Vagina (tissue), 2 donors: ENCODE measurements at regions not wholly inside any gene's neighbourhood (a gene's known extent, or its start where the extent isn't known, plus 50 kb on each side); places are given as distances from the start of the nearest gene placed in this dataset.

ENCODE experiments used
- POLR2A ChIP-seq, 2 donors: fragments of 450-650 bp; IDR thresholded peaks; one replicate each; pipeline ENCODE4 v1.6.1; 2017; ENCODE audit warnings: antibody characterized with exemption in 2 of 2, mild to moderate bottlenecking in 2 of 2, moderate library complexity in 2 of 2
- POLR2AphosphoS5 ChIP-seq, 2 donors: sonication (generic); formaldehyde crosslinking; IDR thresholded peaks; one replicate each; pipeline ENCODE4 v1.9.0; 2017; ENCODE audit warnings: antibody characterized with exemption in 2 of 2, mild to moderate bottlenecking in 2 of 2, low read depth in 1 of 2; ENCODE audit not compliant: insufficient read depth in 1 of 2
- TF ChIP-seq, protein P1 (sequence below), 3 experiments: fragments of 450-650 bp in 2 of 3; fragments of 200-600 bp in 1 of 3; sonication (generic) in 1 of 3; IDR thresholded peaks; one replicate each; pipeline ENCODE4 v1.5.1; 2017 to 2019; ENCODE audit warnings: antibody characterized with exemption in 3 of 3, mild to moderate bottlenecking in 2 of 3, moderate library complexity in 2 of 3

DNA sequence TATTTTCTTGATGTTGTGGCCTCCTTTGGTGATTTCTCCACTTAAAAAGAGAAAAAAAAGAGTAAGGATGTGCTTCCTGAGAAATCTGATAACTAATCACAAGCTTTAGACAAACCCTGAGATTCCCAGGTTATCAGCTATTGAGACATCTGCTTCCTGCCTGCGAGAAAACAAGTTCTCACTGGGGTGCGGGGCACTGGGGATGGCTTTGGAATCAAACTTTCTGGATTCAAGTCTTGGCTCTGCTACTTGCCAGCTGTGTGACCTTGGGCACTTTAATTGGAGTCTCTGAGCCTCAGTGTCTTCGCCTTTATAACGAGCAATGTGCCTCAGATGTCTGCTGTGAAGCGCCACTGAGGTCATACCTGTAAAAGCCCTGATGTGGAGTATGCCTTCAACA is 152.5 kb upstream of the NAV2 start:
- TF ChIP-seq, protein P1, sequence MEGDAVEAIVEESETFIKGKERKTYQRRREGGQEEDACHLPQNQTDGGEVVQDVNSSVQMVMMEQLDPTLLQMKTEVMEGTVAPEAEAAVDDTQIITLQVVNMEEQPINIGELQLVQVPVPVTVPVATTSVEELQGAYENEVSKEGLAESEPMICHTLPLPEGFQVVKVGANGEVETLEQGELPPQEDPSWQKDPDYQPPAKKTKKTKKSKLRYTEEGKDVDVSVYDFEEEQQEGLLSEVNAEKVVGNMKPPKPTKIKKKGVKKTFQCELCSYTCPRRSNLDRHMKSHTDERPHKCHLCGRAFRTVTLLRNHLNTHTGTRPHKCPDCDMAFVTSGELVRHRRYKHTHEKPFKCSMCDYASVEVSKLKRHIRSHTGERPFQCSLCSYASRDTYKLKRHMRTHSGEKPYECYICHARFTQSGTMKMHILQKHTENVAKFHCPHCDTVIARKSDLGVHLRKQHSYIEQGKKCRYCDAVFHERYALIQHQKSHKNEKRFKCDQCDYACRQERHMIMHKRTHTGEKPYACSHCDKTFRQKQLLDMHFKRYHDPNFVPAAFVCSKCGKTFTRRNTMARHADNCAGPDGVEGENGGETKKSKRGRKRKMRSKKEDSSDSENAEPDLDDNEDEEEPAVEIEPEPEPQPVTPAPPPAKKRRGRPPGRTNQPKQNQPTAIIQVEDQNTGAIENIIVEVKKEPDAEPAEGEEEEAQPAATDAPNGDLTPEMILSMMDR (IDR thresholded peaks at IDR 0.05) = no peak
- TF ChIP-seq POLR2A (IDR thresholded peaks at IDR 0.05) (no peak), POLR2AphosphoS5 (IDR thresholded peaks at IDR 0.05; ENCODE audit: insufficient read depth in 1 of 2, low read depth in 1 of 2) (no peak)
